SK-MEL-5 (cell line): ENCODE measurements at regions not wholly inside any gene's neighbourhood (a gene's known extent, or its start where the extent isn't known, plus 50 kb on each side); places are given as distances from the start of the nearest gene placed in this dataset.

Source experiments
- DNase-seq: peaks from one replicate; pipeline ENCODE4 v3.0.0-alpha.2; 2016; ENCODE audit warnings: low read depth, low spot score
- in situ Hi-C: cut with HindIII; loops from 2 replicates; pipeline ENCODE4 v1.10.0; 2016; ENCODE audit warnings: low sequenced_read_pairs, high pct_unique_total_duplicates, low pct_unique_long_range_greater_than_20kb

DNA sequence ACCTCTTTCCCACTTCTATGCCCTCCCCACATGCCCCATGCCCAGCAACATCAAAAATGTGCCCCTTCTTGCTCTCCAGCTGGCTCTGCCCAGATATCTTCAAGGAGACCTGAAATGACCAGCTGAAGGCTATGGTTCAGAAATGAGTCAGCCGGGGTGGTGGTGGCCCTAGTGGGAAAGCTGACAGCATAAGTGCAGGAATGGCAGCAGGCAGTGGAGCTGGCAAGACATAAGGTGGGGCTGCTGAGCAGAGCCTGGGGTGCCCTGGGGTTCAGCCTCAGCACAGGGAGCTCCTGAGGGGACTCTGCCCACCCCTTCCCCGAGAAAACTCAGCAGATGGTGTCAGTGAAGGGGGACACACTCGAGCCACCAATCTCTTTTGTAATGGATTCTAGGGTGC is 593.4 kb downstream of the BUD13 start:
- no peak for DNase-seq
- in situ Hi-C loops, result no loop called here

DNA sequence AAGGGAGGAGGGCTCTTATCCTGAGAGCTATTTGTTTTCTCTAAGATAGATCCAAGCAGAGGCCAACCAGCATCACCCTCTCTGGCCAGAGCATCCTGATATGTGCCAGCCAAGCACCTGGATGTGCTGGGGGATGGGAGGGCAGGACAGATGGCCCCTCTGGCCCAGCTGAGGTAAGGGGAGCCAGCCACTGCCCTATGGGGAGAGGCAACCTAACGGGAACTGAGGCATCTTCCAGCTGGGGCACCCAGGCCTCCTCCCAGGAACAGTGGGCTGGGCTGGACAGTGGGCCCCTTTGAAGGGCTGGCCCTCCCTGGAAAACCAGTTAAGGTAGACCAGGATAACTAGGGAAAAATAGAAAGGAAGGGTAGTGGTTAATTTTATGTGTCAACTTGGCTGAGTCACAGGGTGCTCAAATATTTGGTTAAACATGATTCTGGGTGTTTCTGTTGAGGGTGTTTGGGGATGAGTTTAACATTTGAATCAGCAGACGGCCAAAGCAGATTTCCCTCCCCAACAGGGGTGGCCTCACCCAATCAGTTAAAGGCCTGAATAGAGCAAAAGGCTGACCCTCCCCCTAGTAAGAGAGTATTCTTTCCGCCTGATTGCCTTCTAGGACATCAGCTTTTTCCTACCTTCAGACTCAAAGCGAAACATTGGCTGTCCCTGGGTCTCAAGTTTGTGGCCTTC is 595.1 kb downstream of the BUD13 start:
- in situ Hi-C loops, result no loop called here
- DNase-seq, result no peak

DNA sequence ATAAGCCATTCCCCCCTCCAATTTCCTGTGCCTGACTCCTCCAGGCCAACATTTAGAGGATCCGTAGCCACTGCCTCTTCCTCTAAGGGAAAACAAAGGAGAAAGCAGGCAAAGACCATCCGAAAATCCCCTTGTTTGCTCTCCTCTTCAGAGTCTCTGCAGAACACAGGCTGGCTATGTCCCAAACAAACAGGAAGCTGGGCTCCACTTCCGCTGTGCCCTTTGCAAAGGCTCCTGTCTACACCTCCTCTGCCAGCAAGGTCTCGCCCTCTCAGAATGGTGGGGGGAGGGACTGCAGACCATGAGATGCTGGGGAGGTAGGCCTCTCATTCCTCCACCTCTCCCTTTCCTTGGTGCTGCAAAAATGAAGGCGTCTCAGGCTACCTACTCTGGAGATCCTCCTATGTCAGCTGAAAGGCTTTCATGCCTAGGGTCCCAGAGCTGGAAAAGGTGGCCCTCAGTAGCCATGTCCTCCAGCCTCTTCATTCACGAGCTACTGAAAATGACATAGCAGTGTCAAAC is 596.2 kb downstream of the BUD13 start:
- DNase-seq, result no peak
- in situ Hi-C loops, result no loop called here

DNA sequence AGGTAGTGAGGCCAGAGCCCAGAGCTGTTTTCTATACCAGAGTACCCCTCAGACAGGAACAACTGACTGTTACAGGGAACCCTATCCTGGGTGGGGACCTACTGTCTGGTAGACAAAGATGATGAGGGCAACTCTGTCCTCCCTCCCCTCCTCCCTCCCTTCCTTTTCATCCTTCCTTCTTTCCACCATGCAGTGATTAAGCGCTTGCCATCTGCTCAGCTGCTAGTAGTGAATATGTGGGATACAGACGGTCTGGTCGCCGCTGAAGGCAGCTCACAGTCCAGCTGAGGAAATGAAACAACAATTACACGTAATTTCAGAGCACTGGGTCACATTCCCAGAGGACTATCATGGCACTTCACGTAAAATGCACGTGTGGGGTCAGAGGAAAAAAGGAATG is 597.1 kb downstream of the BUD13 start:
- in situ Hi-C loops, result no loop called here
- DNase-seq, result no peak

DNA sequence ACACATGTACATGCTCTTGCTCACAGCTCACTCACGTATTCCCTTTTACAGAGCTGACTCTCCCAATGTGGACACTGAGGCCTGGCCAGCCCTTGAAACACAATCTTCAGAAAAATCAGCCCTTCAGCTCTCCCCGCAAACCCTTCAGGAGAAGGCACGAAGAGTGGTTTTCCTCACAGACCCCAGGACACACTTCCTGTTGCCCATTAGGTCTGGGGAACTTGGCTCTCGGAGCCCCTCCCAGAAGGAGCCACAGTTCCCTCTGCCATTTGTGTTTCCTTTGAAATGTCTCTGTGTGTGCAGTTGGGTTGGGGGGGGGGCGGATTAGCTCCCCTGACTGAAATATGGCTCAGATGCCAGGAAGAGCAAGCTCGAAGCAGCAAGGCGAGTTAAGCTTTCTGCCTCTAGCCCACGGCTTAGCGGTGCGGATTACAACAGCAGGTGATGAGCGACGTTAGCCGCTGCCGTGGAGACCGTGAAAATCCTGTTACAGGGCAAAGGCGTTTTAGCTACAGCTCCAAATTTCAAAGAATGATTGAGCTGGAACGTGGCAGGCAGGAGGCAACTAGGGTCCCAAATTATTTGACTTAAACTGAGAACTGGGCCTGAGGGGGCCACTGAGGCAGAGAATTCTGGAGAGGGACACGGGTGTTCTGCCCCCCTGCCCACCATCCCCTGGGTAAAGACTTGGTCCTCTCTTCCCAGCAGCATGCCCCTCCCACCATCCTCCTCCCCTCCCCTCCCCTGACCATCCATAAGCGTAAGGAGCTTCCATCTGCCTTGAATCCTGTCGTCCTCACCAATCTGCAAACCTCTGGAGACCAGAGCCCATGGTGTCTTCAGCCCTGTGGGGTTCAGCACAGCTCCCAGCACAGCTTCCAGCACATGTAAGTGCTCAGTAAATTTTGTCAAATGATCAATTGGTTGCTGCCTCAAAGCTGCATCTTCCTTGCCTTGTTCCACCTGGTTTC is 598.6 kb downstream of the BUD13 start:
- in situ Hi-C loops, result no loop called here
- no peak for DNase-seq

DNA sequence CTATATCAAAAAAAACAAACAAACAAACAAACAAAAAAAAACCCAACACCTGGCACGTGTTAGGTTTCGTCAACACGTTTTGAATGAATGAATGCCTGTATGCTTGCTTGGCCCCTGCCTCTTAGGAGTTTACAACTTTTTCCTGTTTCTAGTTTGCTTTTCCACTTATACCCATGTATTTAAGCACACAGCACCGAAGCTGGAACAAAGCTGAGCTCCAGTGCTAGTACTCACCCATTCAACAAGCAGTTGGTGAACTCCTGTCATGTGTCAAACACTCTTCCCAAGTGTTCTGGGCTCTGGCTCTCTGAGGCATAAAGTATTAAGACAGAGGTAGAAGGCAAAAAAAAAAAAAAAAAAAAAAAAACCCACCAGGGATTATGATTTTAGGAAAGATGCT is 599.3 kb downstream of the BUD13 start:
- in situ Hi-C loops, result no loop called here
- DNase-seq, result no peak

DNA sequence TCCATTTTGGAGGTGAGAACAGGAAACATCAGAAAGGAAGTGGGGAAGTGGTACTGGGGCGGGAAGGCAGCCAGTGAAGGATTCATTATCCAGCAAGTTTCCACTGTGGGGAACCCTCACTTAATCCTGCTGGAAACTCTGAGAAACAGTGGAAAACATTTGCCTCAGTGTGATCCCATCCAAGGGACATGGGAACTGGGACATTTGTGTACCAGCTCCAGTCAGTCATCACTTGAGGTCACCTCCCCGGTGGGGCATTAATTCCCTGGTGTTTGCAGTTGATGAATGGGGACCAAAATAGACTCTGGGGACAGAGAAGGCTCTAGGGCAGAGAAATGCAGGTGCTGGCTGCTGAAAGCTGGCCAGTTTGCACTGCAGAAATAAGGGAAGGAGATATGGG is 599.9 kb downstream of the BUD13 start:
- in situ Hi-C loops, result no loop called here
- DNase-seq, result no peak

DNA sequence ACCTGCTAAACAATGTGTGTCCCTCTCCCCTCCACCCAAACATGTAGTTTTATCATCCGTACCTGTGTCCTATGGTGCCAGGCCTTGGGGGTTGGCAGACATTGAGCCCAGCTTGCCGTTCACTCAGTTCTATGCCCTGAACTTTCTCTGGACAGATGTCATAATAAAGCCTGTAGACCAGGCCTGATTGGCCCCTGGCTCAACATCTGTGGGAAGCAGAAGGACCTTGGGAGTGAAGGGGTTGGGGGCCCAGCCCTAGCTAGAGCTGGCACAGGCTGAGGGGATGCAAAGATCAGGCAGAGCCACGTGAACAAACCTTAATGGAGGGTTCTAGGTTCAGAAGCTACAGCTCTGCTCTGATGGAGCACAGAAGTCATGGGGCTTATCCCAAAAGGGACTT is 600.6 kb downstream of the BUD13 start:
- no peak for DNase-seq
- in situ Hi-C loops, result no loop called here

DNA sequence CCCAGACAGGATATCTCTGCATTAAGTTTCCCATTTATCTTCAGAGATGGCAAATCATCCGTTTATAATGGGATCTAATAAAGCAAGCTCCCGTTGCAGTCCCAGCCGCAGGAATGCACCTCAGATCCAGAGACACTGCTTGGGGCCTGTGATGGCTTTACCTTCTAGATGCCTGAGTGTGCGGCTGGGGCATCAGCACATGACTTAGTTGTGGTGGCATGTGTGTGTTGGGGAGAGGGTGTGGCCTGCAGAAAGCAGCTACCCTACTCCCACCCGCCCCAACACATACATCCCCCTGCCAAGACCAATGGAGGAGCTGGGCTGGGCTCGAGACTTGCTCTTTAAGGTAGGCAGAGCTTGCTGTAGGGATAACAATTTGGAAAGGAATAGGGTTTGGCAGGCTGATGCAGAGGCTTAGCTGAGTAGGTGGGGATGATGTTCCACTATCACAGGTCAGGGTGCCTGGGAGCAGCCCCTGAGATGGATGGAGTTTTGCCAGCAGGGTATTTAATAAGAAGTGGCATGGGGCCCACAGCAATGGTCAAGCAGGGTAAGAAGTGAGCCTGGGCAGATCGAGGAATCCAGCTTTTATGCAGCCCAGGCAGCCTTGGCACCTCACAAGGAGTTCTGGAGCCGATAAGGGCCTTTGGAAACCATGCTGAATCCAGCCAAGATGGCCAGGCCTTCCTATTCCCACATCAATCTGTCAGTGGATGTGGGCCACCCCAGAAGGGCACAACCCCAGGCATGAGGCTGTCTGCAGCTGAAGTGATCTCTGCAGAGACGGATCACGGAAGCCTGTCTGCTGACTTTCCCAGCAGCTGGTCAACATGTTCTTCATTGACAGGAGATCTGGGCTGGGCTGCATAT is 601.3 kb downstream of the BUD13 start:
- DNase-seq, result no peak
- in situ Hi-C loops, result no loop called here

DNA sequence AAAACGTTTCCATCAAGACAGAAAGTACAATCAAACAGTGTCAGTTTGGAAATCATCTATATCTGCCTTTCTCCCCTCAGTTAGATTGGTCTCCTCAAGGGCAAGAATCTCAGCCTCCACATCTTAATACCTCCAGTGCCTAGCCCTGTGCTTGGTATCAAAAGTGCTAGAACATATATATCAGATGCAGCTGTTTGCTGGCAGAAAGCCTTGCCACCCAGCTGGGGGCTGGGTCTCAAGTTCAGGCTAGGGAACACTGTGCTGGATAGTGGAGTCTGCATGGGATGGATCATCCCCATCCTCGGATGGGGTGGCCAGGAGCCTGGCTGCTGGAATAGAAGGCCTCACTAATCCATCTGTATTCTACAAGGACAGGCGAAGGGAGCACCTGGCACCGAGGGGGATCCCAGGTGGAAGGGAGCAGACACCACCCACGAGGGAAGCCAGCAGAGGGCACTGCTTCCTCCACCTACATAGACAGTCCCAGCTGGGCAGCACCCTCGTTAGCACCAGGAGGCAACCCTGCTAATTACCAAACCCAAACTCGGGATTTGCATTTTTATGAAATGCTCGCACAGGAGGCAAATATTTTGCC is 602.2 kb downstream of the BUD13 start:
- in situ Hi-C loops, result no loop called here
- DNase-seq, result peak; percentile 12

DNA sequence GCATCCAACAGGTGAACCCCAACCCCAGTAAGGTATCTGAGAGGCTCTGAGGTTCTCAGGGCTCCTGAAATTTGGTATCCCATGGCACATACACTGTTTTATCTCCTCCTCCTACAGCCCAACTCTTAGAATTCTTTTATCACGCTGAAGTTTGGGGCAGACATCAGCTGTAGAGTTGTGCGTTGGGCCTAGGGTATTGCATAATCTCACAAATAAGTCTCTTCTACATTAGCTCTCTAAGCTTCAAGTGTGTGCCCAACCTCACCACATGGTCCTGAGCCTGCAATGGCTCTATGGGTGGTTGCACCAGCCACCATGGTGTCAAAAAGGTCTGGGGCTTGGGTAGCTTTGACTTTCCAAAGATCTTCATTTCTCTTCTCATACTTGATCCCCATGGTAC is 603.0 kb downstream of the BUD13 start:
- in situ Hi-C loops, result no loop called here
- DNase-seq, result no peak

DNA sequence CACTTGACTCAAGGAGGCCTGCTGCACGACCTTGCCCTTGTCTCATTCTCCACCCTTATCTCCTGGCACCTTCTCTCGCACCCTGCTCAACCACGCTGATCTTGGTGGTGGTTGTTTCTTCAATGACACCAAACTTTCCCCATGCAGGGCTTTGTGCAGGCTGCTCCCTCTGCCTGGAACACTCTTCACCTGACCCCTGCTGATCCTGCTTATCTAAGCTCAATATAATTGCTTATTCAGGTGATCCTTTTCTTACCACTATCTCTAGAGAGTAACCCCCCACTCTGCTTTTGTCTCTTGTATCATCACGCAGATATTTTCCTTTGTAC is 604.4 kb downstream of the BUD13 start:
- in situ Hi-C loops, result no loop called here

DNA sequence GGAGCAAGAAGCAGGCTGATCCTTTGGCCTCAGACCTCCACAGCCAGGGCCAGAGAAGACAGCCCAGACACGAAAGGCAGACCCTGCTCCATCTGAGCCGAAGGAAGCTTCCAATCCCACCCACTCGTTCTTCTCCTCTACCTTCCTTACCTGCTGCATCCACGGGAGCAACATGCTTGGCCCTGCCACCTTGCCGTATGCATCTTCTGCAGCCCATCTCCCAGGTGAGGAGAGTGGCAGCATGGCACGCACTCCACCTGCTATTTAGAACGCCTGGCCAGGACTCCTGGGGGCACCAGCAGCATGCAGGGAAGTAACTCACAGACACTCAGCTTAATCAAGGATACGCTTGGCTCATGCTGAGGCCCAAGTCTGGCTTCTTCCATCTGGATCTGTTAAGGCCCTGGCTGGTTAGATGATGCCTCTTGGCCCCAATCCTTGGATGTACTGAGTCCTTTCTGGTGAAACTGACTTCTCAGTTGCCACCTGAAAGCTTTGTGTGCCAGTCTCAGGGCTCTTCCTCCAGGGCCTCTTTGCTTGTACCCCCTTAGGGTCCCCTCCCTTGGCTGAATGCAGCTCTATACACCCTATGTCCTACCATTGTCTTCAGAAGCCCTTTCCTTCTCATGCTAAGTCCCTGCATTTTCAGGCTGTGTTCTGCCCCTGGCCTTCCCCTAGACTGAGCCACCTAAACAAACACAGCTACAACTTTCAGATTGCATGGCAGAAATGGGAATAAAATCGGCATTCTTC is 604.9 kb downstream of the BUD13 start:
- in situ Hi-C loops, result no loop called here
- no peak for DNase-seq

More for the DNA sequence above, 604.4 kb downstream of the BUD13 start:
- DNase-seq, result no peak

DNA sequence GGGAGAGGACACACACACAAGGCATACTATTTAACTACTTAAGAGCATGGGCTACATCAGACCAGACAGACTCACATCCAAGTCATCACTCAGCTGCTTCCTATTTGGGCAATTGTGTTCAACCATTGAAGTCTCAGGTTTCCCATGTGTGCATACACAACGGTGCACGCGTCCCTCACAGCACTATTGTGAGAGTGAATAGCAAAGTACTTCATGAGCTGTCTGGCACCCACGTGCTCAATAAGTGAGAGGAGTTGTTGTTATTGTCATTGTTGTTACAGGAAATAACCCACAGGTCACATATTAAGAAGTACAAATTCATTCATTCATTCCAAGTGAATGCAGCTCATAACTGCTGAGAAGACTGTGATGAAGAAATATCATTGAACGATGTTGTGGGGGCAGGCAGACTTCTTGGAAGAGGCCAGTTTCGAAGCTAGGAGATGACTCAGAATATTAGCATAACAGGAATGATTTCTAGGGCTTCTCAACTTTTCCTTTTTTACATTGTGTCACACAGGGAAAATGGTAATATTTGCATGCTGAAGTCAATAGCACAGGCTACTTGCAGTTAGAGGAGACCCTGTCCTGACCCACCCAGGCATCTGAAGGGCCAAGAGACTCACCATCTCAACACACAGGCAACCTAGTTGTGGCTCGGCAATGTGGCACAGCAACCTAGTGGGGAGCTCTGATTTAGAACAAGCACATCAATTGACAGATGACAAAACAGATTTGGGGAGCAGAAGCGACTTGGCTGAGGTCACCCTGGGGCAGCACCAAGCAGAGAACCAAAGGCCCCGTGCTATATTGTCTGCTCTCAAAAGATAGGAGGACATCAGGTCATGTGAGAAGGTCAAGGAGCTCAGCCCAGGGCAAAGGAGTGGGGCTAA is 606.0 kb downstream of the BUD13 start:
- in situ Hi-C loops, result no loop called here
- DNase-seq, result no peak

DNA sequence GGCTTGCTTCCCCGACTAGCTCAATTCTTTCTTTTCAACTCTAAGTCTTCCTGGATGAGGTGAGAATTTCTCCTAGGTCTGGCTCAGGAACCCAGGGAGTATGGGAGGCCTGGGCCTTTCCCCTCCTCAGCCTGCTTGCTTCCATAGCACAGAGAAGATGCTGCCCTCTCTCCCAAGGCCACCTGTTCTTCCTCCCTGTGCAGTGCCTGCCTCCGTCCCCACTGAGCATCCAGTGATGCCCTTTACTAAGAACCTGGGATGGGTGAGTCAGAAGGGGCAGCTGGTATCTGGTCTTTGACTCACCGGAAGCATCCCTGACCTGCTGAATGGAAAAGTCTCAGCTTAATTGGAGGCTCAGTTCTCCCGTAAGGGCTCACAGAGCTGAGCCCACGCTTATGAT is 607.9 kb downstream of the BUD13 start:
- DNase-seq, result no peak
- in situ Hi-C loops, result no loop called here

DNA sequence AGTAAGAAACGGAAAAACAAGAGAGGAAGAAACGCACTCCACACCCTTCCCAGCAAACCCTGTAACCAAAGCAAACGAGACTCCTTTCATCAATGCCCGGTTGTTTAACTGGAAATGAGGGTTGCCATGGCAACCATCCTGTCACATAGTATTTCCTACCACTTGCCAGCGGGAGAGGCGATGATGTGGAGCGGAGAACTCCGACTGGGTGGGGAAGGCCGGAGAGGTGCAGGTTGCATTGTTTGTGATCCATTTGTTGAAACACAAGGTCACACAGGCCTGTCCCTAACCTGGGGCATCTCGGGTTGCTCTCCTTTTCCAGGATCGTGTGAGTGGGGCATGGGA is 609.9 kb downstream of the BUD13 start:
- in situ Hi-C loops, result no loop called here
- peak; percentile 4 for DNase-seq
